Upper lobe of right lung (tissue), 1 donor: ENCODE measurements at regions not wholly inside any gene's neighbourhood (a gene's known extent, or its start where the extent isn't known, plus 50 kb on each side); places are given as distances from the start of the nearest gene placed in this dataset.

ENCODE experiments used
- ATAC-seq: fragments of 200-7000 bp; cut with Tn5 transposase; one replicate; pipeline ENCODE4 v1.9.1; 2020; ENCODE audit warnings: mild to moderate bottlenecking, moderate library complexity
- DNase-seq: peaks from one replicate; pipeline ENCODE4 v3.0.0-alpha.2; 2020
- H3K27ac ChIP-seq: fragments of 200-600 bp; one replicate; pipeline ENCODE4 v1.8.0; 2022
- H3K27me3 ChIP-seq: fragments of 200-600 bp; one replicate; pipeline ENCODE4 v1.8.0; 2022; ENCODE audit warnings: mild to moderate bottlenecking
- H3K36me3 ChIP-seq: fragments of 200-600 bp; one replicate; pipeline ENCODE4 v1.8.0; 2022
- H3K4me1 ChIP-seq: fragments of 200-600 bp; one replicate; pipeline ENCODE4 v1.8.0; 2022
- H3K4me3 ChIP-seq: fragments of 200-600 bp; one replicate; pipeline ENCODE4 v1.8.0; 2022; ENCODE audit warnings: mild to moderate bottlenecking
- H3K9me3 ChIP-seq: fragments of 200-600 bp; one replicate; pipeline ENCODE4 v1.8.0; 2022
- intact Hi-C: fragments of 100-400 bp; cut with DNase I; formaldehyde crosslinking; loops from one replicate; pipeline ENCODE4 v1.11.0; 2022
- TF ChIP-seq, protein P1 (sequence below): fragments of 200-600 bp; IDR thresholded peaks from one replicate; pipeline ENCODE4 v1.8.0; 2022; ENCODE audit warnings: antibody characterized with exemption
- donor health status: DM: no; HTN: yes; CAD: no; lungs with severe emphysema.

DNA sequence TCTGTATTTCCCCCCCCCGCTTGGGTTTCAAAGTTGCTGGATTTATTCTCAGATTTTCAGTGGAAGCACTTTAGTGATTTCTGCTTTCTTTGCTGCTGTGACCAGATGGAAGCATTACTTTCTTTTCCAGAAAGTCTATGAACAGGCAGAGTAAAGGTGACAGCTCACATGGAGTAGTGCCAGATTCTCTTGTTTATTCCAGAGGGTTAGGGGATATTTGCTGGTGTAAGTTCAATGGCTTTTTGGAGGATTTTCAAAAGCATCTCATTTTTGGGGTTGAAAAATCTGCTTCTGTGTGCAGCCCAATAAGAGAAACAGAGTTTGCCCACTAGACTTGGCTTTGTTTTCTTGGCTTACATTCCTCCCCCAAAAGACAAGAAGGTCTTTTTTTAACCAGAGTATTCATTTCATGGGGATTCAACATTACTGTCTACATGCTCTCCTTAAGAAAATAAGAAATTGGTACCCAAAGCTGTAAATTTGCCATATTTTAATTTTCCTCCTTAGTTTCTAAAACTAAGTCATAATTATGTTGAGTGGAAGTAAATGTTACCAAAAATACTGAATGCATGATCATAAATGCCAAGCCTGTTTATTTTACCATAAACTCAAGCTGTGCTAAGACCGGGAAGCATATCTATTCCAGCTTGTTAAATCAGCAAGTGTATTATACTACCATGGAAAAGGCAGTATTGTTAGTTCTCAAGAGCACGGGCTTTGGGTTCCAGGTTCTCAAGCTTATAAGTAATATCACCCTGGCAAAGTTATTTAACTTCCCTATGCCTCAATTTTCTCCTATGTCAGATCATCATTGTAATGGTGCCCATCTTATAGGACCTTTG lies 557.2 kb downstream of the CPS1 start:
- DNase-seq (no peak), ATAC-seq (no peak)
- Histone ChIP-seq H3K27me3 (no peaks in the 10 kb centered on the region), H3K36me3 (no peaks in the 10 kb centered on the region), H3K4me1 (no peaks in the 10 kb centered on the region), H3K27ac (no peak overlapping the region), H3K4me3 (no peak overlapping the region), H3K9me3 (no peaks in the 10 kb centered on the region)
- intact Hi-C loops, result no loop called here
- TF ChIP-seq, protein P1, sequence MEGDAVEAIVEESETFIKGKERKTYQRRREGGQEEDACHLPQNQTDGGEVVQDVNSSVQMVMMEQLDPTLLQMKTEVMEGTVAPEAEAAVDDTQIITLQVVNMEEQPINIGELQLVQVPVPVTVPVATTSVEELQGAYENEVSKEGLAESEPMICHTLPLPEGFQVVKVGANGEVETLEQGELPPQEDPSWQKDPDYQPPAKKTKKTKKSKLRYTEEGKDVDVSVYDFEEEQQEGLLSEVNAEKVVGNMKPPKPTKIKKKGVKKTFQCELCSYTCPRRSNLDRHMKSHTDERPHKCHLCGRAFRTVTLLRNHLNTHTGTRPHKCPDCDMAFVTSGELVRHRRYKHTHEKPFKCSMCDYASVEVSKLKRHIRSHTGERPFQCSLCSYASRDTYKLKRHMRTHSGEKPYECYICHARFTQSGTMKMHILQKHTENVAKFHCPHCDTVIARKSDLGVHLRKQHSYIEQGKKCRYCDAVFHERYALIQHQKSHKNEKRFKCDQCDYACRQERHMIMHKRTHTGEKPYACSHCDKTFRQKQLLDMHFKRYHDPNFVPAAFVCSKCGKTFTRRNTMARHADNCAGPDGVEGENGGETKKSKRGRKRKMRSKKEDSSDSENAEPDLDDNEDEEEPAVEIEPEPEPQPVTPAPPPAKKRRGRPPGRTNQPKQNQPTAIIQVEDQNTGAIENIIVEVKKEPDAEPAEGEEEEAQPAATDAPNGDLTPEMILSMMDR, result no peak

DNA sequence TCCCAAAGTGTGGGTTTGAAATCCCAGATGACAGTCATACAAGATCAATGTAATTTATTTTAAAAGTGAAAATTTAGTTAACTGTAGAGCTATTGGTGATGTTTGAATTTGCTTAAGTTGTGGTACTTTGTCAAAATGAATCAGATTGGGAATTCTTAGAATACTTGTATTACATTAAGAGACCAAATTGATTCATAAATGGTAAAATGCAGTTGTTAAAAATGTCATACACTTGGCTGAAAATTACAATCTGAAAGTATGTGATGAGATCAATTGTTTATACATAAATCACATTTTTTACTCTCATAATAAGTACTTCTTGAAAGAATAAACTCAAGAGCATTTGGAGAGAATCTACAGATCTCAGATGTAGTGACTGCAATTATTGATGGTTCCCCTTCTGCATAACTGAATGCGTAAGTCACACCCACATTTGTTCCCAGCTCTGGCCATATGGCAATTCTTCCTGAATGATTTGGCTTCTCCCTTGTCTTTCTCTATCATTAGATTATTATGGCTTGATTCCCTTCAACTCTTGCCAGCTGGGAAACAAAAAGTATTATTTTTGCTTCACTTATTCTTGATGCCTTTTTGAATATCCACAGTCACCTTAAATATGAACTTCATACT lies 558.5 kb downstream of the CPS1 start:
- TF ChIP-seq, protein P1, result no peak

DNA sequence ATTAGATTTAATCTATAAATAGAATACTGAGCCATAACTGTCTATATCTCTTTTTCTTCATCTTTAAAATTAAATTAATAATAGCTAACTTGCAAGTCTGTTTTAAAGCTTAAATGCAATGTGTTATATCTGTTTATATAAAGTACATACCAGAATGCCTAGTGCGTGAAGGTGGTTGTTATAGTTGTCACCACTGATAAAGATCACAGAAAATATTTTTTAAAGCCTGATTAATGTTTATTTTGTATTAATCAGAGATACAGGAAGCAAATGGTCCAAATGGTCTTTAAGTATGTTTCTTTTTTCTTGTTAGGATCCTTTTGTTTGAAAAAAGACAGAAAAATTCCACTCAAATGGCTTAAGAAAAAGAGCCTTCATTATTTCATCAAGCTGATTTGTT lies 560.6 kb downstream of the CPS1 start:
- no peaks in the 10 kb centered on the region for H3K36me3 ChIP-seq
- H3K27me3 ChIP-seq, result no peaks in the 10 kb centered on the region
- H3K27ac ChIP-seq, result no peak overlapping the region
- no peaks in the 10 kb centered on the region for H3K4me1 ChIP-seq
- ATAC-seq, result no peak
- intact Hi-C loops, result no loop called here
- TF ChIP-seq, protein P1, result no peak
- DNase-seq, result no peak
- H3K4me3 ChIP-seq, result no peak overlapping the region
- H3K9me3 ChIP-seq, result no peaks in the 10 kb centered on the region

More for the DNA sequence above, 558.5 kb downstream of the CPS1 start:
- DNase-seq (no peak), ATAC-seq (no peak)
- H3K9me3 ChIP-seq, result no peaks in the 10 kb centered on the region
- H3K4me1 ChIP-seq, result no peaks in the 10 kb centered on the region
- H3K4me3 ChIP-seq, result no peak overlapping the region
- no peaks in the 10 kb centered on the region for H3K27me3 ChIP-seq
- H3K36me3 ChIP-seq, result no peaks in the 10 kb centered on the region
- intact Hi-C loops, result no loop called here
- no peak overlapping the region for H3K27ac ChIP-seq

DNA sequence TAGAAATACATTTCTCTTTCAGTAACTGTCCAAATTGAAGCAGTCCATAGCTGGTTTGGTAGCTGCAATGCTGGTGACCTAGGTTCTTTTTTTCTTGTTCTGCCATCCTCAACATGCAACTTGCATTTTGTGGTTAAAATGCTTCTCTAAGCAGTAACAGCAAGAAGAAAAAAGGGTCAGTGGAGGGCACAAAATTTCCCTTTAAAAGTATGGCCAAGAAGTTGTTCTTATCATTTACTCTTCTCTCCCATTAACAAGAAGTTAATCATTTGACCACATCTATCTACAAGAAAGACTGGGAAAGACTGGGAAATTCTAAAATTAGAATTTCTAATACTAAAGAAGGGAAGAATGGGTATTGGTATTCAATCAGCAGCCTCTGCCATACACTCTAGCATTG lies 569.9 kb downstream of the CPS1 start:
- intact Hi-C loops, result no loop called here
- Histone ChIP-seq H3K4me3 (no peak overlapping the region), H3K27ac (no peak overlapping the region), H3K27me3 (no peaks in the 10 kb centered on the region), H3K9me3 (no peaks in the 10 kb centered on the region), H3K4me1 (no peaks in the 10 kb centered on the region), H3K36me3 (no peaks in the 10 kb centered on the region)
- DNase-seq, result no peak
- TF ChIP-seq, protein P1, result no peak
- no peak for ATAC-seq

DNA sequence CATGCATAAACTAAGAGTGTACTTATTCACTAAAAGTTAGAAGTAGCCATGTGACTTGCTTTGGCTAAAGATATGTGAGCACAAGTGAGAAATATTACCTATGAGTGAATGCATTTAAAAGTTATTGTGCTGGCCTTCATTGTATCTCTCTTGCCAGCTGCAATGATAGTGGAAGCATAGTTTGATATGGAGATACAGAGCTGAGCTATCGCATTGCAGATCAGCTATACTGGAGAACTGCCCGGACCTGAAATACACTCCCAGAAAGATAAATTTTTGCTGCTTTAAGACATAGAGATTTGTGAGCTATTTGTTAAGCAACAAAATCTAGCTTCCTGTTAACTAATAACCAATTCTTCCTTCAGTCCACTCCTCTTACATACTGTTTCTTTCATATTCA lies 571.1 kb downstream of the CPS1 start:
- no peak for ATAC-seq

More for the DNA sequence above, 571.1 kb downstream of the CPS1 start:
- H3K36me3 ChIP-seq, result no peaks in the 10 kb centered on the region
- H3K27me3 ChIP-seq, result no peaks in the 10 kb centered on the region
- no peak overlapping the region for H3K4me3 ChIP-seq
- no peak overlapping the region for H3K27ac ChIP-seq
- no peak for DNase-seq
- intact Hi-C loops, result no loop called here
- no peaks in the 10 kb centered on the region for H3K9me3 ChIP-seq
- TF ChIP-seq, protein P1, result no peak
- no peaks in the 10 kb centered on the region for H3K4me1 ChIP-seq
